ENCODE measurements at regions not wholly inside any gene's neighbourhood (a gene's known extent, or its start where the extent isn't known, plus 50 kb on each side); places are given as distances from the start of the nearest gene placed in this dataset.

- no peaks in the 10 kb centered on the region for H4K20me1 ChIP-seq (ENCODE audit: insufficient read depth, low read length)
- DNase-seq = no peak
These were observed 188.0 kb upstream of the RPL34 start for GRCh38 chr4:108432418-108432817.

GRCh38 chr4:108431986-108432385, 188.4 kb upstream of the RPL34 start:
- Histone ChIP-seq H3K9me2 (replicated peaks; ENCODE audit: insufficient read depth, low read length) (no peaks in the 10 kb centered on the region), H3K9me3 (replicated peaks; ENCODE audit: insufficient read depth, low read length) (no peaks in the 10 kb centered on the region), H3F3A (ENCODE audit: insufficient read depth, low read length) (no peaks in the 10 kb centered on the region), H3K79me2 (ENCODE audit: low read length) (no peaks in the 10 kb centered on the region), H3K9ac (ENCODE audit: low read length) (no peak overlapping the region), H4K20me1 (ENCODE audit: insufficient read depth, low read length) (no peaks in the 10 kb centered on the region), H2AFZ (ENCODE audit: low read length) (no peak overlapping the region), H3K36me3 (replicated peaks; ENCODE audit: insufficient read depth, low read length) (no peaks in the 10 kb centered on the region), H3K27ac (ENCODE audit: low read length) (no peak overlapping the region), H3K4me3 (ENCODE audit: low read length) (no peak overlapping the region), H3K4me2 (ENCODE audit: low read depth, low read length) (no peak overlapping the region), H3K27me3 (replicated peaks; ENCODE audit: insufficient read depth, low read length) (no peaks in the 10 kb centered on the region), H3K4me1 (ENCODE audit: low read length) (no peaks in the 10 kb centered on the region)
- no peak for TF ChIP-seq CTCF (IDR thresholded peaks at IDR 0.05; ENCODE audit: low read length)
- TF ChIP-seq EZH2 (optimal IDR thresholded peaks at IDR 0.05; ENCODE audit: low read depth, low read length) = no peak
- no peak for TF ChIP-seq EZH2phosphoT487 (IDR thresholded peaks at IDR 0.05; ENCODE audit: low read length)
- no peak for DNase-seq

More at GRCh38 chr4:108432418-108432817, 188.0 kb upstream of the RPL34 start:
- TF ChIP-seq EZH2phosphoT487 (IDR thresholded peaks at IDR 0.05; ENCODE audit: low read length) (no peak), EZH2 (optimal IDR thresholded peaks at IDR 0.05; ENCODE audit: low read depth, low read length) (no peak), CTCF (IDR thresholded peaks at IDR 0.05; ENCODE audit: low read length) (no peak)
- no peaks in the 10 kb centered on the region for H3K9me2 ChIP-seq (replicated peaks; ENCODE audit: insufficient read depth, low read length)
- H3K4me1 ChIP-seq (ENCODE audit: low read length) = no peaks in the 10 kb centered on the region
- H3K27me3 ChIP-seq (replicated peaks; ENCODE audit: insufficient read depth, low read length) = no peaks in the 10 kb centered on the region
- H3K9ac ChIP-seq (ENCODE audit: low read length) = no peak overlapping the region
- H3K4me3 ChIP-seq (ENCODE audit: low read length) = no peak overlapping the region
- no peak overlapping the region for H3K27ac ChIP-seq (ENCODE audit: low read length)
- H3K4me2 ChIP-seq (ENCODE audit: low read depth, low read length) = no peak overlapping the region
- no peaks in the 10 kb centered on the region for H3K79me2 ChIP-seq (ENCODE audit: low read length)
- H3F3A ChIP-seq (ENCODE audit: insufficient read depth, low read length) = no peaks in the 10 kb centered on the region
- no peaks in the 10 kb centered on the region for H3K36me3 ChIP-seq (replicated peaks; ENCODE audit: insufficient read depth, low read length)
- H2AFZ ChIP-seq (ENCODE audit: low read length) = no peak overlapping the region
- no peaks in the 10 kb centered on the region for H3K9me3 ChIP-seq (replicated peaks; ENCODE audit: insufficient read depth, low read length)

- no peaks in the 10 kb centered on the region for H3K36me3 ChIP-seq (replicated peaks; ENCODE audit: insufficient read depth, low read length)
- H3K27me3 ChIP-seq (replicated peaks; ENCODE audit: insufficient read depth, low read length) = no peaks in the 10 kb centered on the region
- H3K4me1 ChIP-seq (ENCODE audit: low read length) = no peaks in the 10 kb centered on the region
- no peaks in the 10 kb centered on the region for H3F3A ChIP-seq (ENCODE audit: insufficient read depth, low read length)
- H3K27ac ChIP-seq (ENCODE audit: low read length) = no peak overlapping the region
- H4K20me1 ChIP-seq (ENCODE audit: insufficient read depth, low read length) = no peaks in the 10 kb centered on the region
- DNase-seq = no peak
- no peak for TF ChIP-seq EZH2 (optimal IDR thresholded peaks at IDR 0.05; ENCODE audit: low read depth, low read length)
- TF ChIP-seq CTCF (IDR thresholded peaks at IDR 0.05; ENCODE audit: low read length) = no peak
- TF ChIP-seq EZH2phosphoT487 (IDR thresholded peaks at IDR 0.05; ENCODE audit: low read length) = no peak
- H3K79me2 ChIP-seq (ENCODE audit: low read length) = no peaks in the 10 kb centered on the region
- no peak overlapping the region for H3K4me3 ChIP-seq (ENCODE audit: low read length)
- no peak overlapping the region for H2AFZ ChIP-seq (ENCODE audit: low read length)
- no peaks in the 10 kb centered on the region for H3K9me2 ChIP-seq (replicated peaks; ENCODE audit: insufficient read depth, low read length)
- no peak overlapping the region for H3K9ac ChIP-seq (ENCODE audit: low read length)
- no peak overlapping the region for H3K4me2 ChIP-seq (ENCODE audit: low read depth, low read length)
- no peaks in the 10 kb centered on the region for H3K9me3 ChIP-seq (replicated peaks; ENCODE audit: insufficient read depth, low read length)
These were observed 189.5 kb upstream of the RPL34 start for GRCh38 chr4:108430921-108431320.

Measured in MM.1S (cell line).